GM12872 (cell line): ENCODE measurements at regions not wholly inside any gene's neighbourhood (a gene's known extent, or its start where the extent isn't known, plus 50 kb on each side); places are given as distances from the start of the nearest gene placed in this dataset.

ENCODE experiments used
- CTCF ChIP-seq: IDR thresholded peaks from 3 replicates; pipeline ENCODE4 v1.5.1; 2011; ENCODE audit warnings: low read depth, mild to moderate bottlenecking, low read length, moderate library complexity; ENCODE audit not compliant: insufficient read depth

- TF ChIP-seq CTCF, result no peak
Observed at GRCh38 chr3:194272221-194272620, 78.9 kb downstream of the CPN2 start.

GRCh38 chr3:194272861-194273742 is 78.0 kb downstream of the CPN2 start:
- TF ChIP-seq CTCF, result no peak

GRCh38 chr3:194273743-194274310 is 77.3 kb downstream of the CPN2 start:
- TF ChIP-seq CTCF, result no peak

GRCh38 chr3:194274424-194275085 is 76.6 kb downstream of the CPN2 start:
- no peak for TF ChIP-seq CTCF

- TF ChIP-seq CTCF, result no peak
Observed at GRCh38 chr3:194275291-194275690, 75.8 kb downstream of the CPN2 start.

GRCh38 chr3:194275721-194276120 is 75.4 kb downstream of the CPN2 start:
- TF ChIP-seq CTCF, result no peak

GRCh38 chr3:194276768-194277103 is 74.4 kb downstream of the CPN2 start:
- no peak for TF ChIP-seq CTCF
